HL-60/S4 treated with phorbol 12-myristate 13-acetate at 8.2 ng/mL for 4 days and 3 days (cell line): ENCODE measurements at regions not wholly inside any gene's neighbourhood (a gene's known extent, or its start where the extent isn't known, plus 50 kb on each side); places are given as distances from the start of the nearest gene placed in this dataset.

Source experiments
- in situ Hi-C: fragments of 300-500 bp; cut with MboI; formaldehyde crosslinking; loops from 2 replicates; pipeline ENCODE4 v1.15.0; 2022; ENCODE audit warnings: low sequenced_read_pairs

GRCh38 chr2:146870691-146871090, 974.1 kb upstream of the ACVR2A start:
- in situ Hi-C loops: no loop called here

DNA sequence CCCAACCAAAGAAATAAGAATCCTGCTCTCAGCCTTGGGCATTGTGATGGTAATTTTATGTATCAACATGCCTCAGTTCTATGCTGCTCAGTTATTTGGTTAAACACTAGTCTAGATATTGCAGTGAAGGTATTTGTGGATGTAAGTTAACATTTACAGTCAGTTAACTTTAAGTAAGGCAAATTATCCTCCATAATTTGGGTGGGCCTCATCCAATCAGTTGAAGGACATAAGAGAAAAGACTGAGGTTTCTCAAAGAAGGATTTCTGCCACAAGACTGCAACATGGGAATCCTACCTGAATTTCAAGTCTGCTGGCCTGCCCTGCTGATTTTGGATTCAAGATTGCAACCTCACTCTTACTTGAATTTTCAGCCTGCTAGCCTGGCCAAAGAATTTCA, 975.5 kb upstream of the ACVR2A start:
- in situ Hi-C loops: no loop called here

GRCh38 chr2:146868051-146868450, 976.8 kb upstream of the ACVR2A start:
- in situ Hi-C loops: no loop called here

- in situ Hi-C loops: no loop called here
Observed at GRCh38 chr2:146867477-146867986, 977.3 kb upstream of the ACVR2A start.

DNA sequence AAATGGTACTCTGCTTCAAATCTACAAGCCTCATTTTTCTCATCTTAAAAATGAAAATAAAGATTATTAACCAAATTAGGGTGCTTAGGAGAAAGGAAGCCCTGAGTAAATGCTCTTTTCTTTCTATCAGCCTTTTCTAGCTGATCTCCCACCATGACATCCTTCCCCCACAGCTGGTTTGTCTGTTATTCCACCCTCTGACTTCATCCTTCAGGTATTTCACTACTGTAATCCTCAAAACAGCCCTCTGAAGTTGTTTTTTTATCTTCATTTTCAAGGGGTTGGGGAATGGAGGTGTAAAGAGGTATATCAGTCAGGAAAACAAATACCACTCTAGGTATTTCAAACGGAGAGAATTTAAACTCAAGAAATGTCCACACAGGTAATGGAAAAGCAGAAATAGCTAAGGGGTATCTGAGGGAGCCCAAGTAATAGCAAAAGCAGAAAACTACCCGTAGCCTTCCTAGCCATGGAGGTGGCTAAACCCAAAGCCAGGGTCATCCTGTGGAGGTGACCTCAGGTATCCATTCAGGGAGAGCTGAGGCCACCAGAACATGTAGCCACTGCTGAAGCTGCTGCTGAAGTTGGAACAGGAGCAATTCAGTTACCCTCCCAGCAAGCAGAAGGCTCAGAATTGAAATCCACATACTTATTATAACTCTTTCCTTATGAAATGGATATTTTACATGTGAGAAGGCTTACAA, 990.9 kb upstream of the ACVR2A start:
- in situ Hi-C loops: no loop called here

- in situ Hi-C loops: no loop called here
Observed at GRCh38 chr2:146852661-146853060, 992.2 kb upstream of the ACVR2A start.

DNA sequence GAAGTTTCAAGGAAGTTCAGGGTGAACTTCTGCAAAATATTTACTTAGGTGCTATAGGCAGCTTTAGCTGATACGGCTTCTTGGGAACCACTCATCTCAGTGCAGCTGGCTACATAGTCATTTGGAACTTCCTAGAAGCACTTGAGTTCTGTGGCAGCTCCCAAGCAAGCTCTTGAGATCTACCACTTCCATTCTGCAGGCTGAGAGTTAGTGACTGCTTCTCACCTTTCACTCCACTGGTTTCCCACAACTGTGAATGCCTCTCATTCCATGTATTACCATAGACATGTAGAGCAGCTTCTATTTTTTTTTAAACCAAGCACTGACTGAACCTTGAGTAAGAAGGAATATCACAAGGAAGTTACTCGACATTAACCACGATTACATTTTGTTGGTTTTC, 994.1 kb upstream of the ACVR2A start:
- in situ Hi-C loops: no loop called here

DNA sequence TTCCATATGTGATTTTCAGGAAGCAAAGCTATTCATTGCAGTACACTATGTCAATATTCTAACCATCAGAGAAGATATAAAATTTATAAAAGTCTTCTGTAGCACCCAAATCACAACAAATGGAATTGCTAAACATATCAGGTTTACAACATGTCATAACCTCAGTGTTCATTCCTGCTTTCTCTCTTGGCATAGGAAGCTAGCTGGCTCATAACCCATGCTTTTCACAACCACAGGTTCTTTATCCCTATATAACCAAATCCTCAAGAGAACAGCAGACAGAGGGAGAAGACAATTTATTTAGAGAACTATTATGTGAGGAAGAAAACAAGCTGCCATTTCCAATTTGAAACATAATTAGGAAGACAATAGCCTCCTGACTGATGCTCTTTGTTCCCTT, 997.0 kb upstream of the ACVR2A start:
- in situ Hi-C loops: no loop called here

DNA sequence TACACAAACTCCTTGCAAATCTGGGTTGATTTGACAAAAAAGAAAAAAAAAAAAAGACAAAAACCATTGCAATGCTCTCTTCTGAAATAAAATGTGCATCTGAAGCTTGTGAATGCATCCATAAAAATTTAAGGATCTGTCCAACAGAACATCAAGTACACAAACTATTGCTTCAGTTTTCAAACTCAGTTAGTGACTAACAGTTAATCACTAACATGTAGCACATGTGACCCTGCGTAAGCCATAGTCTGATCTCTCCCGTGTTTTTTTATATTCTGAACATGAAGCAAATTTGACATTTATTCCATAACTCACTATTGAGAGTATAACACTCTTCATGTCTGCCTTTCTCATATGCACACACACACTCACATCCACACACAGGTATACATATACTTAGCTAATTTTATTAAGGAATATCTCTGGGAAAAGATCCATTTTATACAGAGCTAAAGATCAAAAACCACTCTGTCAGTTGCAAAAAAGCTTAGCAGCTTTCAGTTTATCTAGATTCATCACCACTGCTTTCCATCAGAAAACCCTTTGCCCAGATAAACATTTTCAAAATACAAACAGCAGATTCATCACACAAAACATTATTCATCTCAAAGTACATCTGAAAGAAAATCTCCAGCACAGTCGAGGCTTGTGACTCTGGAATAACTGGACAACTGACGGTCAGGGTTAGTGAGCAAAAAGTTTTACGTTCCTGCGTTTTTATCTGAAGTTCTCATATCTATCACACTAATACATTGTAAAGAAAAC, 1000.4 kb upstream of the ACVR2A start:
- in situ Hi-C loops: no loop called here

GRCh38 chr2:146837857-146838256, 1007.0 kb upstream of the ACVR2A start:
- in situ Hi-C loops: no loop called here

DNA sequence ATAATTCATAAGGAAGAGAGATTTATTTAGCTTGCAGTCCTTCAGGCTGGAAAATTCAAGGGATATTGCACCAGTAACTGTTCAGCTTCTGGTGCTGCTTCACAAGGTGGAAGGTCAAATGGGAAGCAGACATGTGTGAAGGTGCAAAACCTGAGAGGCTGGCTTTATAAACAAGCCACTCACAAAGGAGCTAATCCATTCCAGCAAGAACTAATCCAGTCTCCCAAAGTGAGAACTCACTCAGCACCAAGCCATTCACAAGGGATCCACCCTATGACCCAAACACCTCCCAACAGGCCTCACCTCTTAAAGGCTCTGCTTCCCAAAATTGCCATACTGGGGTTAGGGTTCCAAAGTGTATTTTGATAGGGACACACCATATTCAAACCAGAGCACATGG, 1018.4 kb upstream of the ACVR2A start:
- in situ Hi-C loops: no loop called here

GRCh38 chr2:146821836-146822316, 1023.0 kb upstream of the ACVR2A start:
- in situ Hi-C loops: no loop called here

DNA sequence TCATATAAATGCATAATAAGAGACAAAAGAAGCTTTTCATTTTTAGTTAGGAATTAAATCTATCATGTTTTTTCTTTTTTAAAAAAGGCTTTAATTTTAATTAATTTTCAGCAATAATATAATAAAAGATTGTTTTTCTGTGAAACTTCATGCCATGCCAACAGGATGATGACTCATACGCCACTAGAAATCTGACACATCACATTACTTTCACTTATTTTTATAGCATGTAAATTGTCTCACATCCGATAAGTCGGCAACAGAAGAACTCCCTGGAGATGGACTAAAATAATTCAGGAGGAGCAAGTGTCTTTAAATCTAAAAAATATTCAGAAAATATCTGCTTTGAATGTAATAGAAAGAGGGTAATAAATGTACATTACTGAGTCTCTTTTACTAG, 1024.2 kb upstream of the ACVR2A start:
- in situ Hi-C loops: no loop called here

DNA sequence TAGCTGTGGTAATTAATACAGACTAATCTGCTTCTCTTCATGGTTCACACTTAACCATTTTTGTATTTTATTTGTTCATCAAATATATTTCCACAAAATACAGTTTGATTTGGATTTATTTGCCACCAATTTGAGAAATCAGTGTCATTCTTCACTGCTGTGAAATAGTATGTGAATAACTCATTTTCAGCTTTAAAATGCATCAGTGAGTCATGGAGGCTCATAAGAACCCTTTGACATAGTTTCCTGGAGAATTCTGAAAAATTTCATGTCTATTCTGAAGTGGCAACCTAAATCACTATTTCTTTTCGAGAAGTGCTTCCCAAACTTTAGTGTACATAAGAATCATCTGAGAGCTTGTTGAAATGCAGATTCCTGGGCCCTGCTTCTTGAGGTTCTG, 1026.7 kb upstream of the ACVR2A start:
- in situ Hi-C loops: no loop called here

- in situ Hi-C loops: no loop called here
Observed at GRCh38 chr2:146817613-146818012, 1027.2 kb upstream of the ACVR2A start.

- in situ Hi-C loops: no loop called here
Observed at GRCh38 chr2:146814971-146815370, 1029.9 kb upstream of the ACVR2A start.

GRCh38 chr2:146807568-146808168, 1037.2 kb upstream of the ACVR2A start:
- in situ Hi-C loops: no loop called here

DNA sequence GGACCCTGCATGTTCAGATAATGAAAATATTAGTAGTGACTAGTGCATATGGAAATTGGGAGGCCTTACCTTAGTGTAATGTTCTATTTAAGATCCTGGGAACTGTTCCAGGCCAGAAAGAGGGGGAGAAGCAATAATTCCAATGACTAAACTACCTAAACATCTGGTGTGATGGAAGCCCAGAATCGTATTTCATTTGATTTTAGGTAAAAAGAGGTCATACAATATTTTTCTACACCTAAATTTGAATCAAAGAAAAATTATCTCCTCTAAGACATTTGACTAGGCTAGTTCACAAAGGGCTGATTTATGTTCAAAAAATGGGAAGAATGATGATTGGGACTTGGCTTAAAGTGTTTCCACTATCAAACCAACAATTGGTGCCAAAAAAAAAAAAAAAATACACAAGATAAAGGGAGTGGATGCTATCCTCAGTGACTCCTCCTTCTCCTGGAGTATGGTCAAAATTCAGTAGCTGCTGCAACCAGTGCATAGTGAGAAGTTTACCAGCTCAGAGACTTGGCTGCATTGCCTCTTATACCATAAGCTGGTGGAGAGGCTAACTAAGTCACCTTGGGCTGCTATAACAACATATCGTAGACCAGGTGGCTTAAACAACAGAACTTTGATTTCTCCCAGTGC, 1038.3 kb upstream of the ACVR2A start:
- in situ Hi-C loops: no loop called here

- in situ Hi-C loops: no loop called here
Observed at GRCh38 chr2:146804288-146804687, 1040.5 kb upstream of the ACVR2A start.

- in situ Hi-C loops: no loop called here
Observed at GRCh38 chr2:146801886-146802285, 1042.9 kb upstream of the ACVR2A start.

- in situ Hi-C loops: no loop called here
Observed at GRCh38 chr2:146786396-146786795, 1058.4 kb upstream of the ACVR2A start.
